ENCODE measurements at regions not wholly inside any gene's neighbourhood (a gene's known extent, or its start where the extent isn't known, plus 50 kb on each side); places are given as distances from the start of the nearest gene placed in this dataset.

GRCh38 chr1:239763850-239764249 lies 327.8 kb upstream of the FMN2 start (continued):
- TF ChIP-seq TBP (IDR thresholded peaks at IDR 0.05; ENCODE audit: low read depth, low read length) = no peak
- no peak for TF ChIP-seq FOSL1 (IDR thresholded peaks at IDR 0.05; ENCODE audit: insufficient read depth, low read depth, low read length)
- no peak for TF ChIP-seq RXRA (IDR thresholded peaks at IDR 0.05; ENCODE audit: insufficient read depth, low read depth, low read length)
- no peak for TF ChIP-seq PHF8 (conservative IDR thresholded peaks at IDR 0.05; ENCODE audit: low read depth, low read length)
- TF ChIP-seq CHD1 (IDR thresholded peaks at IDR 0.05; ENCODE audit: low read depth, low read length) = no peak
- no peak for TF ChIP-seq CHD7 (IDR thresholded peaks at IDR 0.05; ENCODE audit: insufficient replicate concordance, low read length)

Data from H1 (cell line).